ENCODE measurements at regions not wholly inside any gene's neighbourhood (a gene's known extent, or its start where the extent isn't known, plus 50 kb on each side); places are given as distances from the start of the nearest gene placed in this dataset.

GRCh38 chr18:76757925-76758324 lies 64.4 kb upstream of the ZNF236 start (continued):
- no peak for TF ChIP-seq TAF7 (optimal IDR thresholded peaks at IDR 0.05; ENCODE audit: borderline replicate concordance, low read depth, low read length)
- no peak for TF ChIP-seq GABPA (IDR thresholded peaks at IDR 0.05; ENCODE audit: borderline replicate concordance, insufficient read depth, low read length)
- no peak for TF ChIP-seq KDM1A (IDR thresholded peaks at IDR 0.05; ENCODE audit: borderline replicate concordance, low read length)
- no peak for TF ChIP-seq SP1 (IDR thresholded peaks at IDR 0.05; ENCODE audit: low read depth, low read length)
- TF ChIP-seq CTBP2 (IDR thresholded peaks at IDR 0.05; ENCODE audit: borderline replicate concordance, insufficient read depth, insufficient read length, low read length) = no peak
- TF ChIP-seq CHD1 (IDR thresholded peaks at IDR 0.05; ENCODE audit: low read depth, low read length) = no peak
- no peak for TF ChIP-seq EGR1 (IDR thresholded peaks at IDR 0.05; ENCODE audit: borderline replicate concordance, low read depth, low read length)

Measured in H1 (cell line).